ENCODE measurements at regions not wholly inside any gene's neighbourhood (a gene's known extent, or its start where the extent isn't known, plus 50 kb on each side); places are given as distances from the start of the nearest gene placed in this dataset.

DNA sequence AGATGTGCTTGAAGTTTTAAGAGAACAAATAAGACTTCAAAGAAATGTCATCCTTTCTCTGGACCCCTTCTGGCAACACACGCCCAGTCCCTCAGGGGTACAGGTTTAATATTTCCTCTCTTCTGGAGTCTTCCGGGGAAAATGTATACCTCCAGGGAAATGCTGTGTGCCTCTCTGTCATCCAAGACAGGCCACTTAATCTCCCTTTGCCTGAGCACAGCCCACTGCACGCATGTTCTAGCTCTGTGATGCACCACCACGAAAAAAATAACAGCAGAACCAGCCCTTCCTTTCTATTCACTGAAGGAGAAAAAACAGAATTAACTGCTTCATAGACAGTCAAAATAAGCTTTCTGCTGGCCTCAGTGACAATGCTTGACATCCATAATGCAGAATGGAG, 140.1 kb downstream of the RBFOX3 start:
- DNase-seq (ENCODE audit: low read depth), result no peak

DNA sequence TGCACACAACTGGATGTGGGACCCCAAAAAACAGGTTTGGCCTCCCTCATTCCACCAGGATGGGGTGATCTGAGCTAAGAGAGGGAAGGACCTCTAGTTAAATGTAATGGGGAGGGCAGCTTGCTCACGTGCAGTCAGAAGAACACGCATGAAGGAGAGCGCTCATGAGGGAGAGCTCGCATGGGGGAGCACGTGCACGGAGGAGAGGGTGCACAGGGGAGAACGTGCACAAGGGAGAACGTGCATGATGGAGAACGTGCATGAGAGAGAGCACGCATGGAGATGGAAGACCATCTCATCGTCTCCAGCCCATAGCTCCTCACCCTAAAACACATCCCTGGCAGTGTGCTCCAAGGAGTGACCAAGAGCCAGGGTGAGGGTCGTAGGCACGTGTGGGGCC, 141.2 kb downstream of the RBFOX3 start:
- no peak for DNase-seq (ENCODE audit: low read depth)

DNA sequence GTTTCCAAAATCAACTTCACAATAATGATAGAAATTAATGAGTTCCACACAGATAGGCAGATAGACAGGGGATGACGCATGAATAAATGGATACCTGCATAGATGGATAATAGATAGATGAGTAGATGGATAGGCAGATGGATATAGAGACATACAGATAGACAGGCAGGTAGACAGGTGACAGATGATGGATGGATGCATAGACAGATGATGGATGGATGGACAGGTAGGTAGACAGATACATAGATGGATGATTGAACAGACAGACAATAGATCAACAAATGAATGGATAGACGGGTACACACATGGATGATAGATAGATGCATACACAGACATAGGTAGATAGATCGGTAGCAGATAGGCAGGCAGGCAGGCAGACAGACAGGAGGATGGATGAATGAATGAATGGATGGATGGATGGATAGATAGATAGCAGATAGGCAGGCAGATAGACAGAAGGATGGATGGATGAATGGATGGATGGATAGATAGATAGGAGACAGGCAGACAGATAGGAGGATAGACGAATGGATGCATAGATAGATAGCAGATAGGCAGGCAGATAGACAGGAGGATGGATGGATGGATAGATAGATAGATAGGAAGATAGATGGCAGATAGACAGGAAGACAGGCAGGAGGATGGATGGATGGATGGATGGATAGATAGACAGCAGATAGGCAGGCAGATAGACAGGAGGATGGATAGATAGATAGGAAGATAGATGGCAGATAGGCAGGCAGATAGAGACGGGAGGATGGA, 142.5 kb downstream of the RBFOX3 start:
- no peak for DNase-seq (ENCODE audit: low read depth)

DNA sequence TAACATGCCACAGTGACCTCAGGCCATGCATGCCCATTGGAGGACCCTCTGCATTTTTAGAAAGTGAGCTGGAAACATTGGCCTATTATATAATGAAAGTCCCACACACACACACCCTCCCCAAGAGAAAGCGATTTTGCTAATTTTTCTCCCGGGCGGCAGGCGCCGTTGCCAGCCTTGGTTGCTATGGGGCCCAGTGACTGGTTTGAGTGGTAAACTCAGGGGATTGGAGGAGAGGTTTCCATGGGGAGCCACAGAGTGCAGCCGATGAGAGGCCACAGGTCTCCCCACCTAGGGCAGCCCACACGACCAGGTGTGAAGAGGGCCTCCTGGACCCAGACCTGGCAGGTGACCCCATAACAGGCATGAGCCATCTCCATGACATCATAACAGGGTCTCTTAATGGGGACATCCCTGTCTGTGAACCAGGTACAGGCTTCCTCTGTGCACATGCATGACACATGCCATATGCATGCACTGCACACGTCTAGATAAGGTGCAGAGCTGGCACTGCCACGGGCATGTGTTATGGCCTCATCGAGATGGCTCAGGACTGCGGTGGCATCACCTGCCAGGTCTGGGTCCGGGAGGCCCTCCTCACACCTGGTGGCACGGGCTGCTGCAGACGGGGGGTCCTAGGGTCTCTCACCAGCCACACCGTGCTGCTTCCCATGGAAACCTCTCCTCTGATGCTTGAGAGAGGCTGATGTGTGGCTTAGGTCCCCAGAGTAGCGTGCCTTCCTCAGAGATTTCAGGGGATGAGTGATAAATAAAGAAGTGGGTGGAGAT, 144.1 kb downstream of the RBFOX3 start:
- DNase-seq (ENCODE audit: low read depth), result no peak

DNA sequence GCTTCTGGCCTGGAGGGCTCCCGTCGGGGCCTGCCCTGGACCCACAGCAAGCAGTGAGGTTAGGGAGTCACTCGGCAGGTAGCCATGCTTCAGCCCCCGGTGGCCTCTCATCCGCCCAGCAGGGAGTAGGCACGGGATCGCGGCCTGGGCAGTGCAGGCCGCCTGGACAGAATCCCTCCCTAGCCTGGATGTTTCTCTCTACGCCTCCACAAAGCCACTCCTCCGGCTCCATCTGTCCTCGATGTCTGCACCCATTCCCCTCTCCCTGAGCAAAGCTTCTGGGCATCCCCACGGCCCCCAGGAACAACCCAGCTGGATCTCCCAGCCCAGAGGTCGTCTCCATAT, 145.2 kb downstream of the RBFOX3 start:
- DNase-seq (ENCODE audit: low read depth), result no peak

DNA sequence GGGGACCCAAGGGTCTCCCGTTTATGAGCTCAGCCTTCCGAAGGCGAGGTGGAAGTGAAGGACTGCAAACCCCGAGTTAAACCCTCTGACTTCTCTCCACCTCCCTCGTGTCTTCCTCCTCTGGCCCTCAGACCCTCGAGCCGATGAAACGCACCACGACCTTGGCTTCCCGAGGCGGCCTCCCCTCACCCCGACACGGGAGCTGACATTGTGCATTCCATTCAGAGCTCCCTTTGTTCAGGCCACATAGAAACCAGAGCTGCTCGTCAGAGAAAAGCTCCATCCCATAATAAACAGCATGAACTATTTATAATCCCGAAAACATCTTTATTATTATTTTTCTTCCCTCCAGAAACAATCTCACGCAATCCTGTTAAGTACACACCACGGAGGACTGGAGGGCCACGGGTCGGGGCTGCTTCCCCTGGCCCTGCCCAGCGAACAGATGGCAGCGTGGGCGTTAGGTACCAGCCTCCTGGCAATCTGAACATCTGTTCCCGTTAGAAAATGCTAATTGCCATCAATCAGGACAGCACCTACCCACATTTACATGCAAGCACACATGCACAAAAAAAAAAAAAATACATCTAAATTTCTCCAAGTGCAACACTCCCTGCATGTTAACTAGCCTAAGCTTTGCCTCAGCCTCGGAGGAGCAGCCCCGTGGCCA, 145.7 kb downstream of the RBFOX3 start:
- no peak for DNase-seq (ENCODE audit: low read depth)

DNA sequence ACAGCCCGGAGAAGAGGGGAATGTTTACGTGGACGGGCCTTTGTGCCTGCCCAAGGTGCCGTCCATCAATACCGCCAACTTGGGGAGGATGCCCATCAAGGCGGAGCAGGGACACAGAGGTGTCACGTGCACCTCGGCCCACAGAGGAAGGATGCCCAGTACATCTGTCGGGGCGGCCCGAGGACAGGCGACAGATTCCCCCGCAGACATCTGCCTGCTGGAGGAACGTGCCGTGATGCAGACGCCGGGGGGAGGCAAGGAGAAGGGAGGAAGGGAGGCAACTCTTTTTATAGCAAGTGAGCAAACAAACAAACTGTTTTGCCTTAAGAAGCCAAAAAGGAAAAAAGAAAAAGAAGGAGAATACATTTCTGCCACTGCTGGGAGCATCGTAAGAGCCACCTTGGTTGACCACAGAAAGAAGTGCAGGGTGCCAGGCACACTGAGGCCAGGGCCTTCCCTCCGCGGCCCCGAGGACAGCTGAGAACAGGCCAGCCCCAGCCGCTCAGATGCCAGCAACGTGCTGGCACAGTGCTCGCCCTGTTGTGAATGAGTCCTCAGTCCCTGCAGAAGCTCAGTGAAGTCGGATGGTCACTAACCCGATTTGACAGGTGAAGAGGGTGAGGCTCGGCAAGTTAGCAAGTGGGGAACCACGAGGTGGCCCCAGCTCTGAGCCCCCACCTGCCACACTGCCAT, 146.4 kb downstream of the RBFOX3 start:
- no peak for DNase-seq (ENCODE audit: low read depth)

DNA sequence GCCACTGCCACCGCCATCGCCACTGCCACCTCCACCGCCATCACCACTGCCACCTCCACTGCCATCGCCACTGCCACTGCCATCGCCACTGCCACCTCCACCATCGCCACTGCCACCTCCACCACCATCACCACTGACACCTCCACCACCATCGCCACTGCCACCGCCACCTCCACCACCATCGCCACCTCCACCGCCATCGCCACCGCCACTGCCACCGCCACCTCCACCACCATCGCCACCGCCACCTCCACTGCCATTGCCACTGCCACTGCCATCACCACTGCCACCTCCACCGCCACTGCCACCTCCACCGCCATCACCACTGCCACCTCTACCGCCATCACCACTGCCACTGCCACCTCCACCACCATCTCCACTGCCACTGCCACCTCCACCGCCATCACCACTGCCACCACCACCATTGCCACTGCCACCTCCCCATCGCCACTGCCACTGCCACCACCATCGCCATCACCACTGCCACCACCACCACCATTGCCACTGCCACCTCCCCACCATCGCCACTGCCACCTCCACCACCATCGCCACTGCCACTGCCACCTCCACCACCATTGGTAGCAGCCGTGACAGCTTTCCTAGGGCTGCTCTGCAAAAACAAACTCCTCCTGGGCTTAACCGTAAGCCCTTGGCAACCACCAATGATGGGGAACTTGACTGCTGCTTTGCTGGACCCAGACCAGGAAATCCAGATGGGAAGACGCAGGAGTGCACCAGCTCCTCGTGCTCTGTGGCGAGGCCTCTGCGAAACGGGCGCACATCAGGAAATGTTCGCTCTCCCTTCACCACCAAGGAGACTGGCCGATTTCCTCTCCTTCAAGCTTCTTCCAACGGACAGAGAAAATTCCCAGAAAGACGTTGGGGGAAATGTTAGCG, 147.2 kb downstream of the RBFOX3 start:
- DNase-seq (ENCODE audit: low read depth), result no peak

DNA sequence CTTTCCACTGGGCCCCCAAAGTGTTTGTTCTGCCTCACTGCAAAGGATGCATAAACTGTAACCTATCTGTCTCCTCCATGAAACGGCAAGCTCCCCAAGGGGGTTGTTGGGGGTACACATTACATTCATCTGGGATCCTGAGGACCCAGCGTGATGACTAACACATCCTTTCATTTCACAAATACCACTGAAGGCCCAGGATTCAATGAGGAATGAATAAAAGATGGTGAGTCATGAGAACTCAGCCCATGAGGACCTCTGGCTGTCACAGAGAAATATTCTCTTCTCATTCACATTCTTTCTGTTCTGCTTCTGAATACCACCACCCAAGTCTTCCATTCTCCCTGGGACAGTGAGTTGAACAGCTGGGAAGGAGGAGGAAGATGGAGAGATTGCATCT, 149.8 kb downstream of the RBFOX3 start:
- peak; percentile 53 for DNase-seq (ENCODE audit: low read depth)

DNA sequence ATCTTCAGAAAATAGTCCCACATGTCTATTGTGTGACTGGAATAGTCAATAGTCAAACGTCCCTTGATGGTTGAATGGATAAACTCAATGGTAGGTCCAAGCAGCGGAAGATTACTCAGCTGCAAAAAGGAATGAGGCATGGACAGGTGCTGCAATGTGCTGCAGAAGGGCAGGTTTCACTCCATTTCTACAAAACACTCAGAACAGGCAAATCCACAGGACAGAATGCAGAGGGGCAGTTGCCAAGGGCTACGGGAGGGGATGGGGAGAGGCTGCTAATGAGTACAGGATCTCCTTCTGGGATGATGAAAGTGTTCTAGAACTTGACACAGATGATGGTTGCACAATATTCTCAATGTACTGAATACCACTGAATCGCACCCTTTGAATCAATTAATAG, 151.0 kb downstream of the RBFOX3 start:
- DNase-seq (ENCODE audit: low read depth), result no peak

DNA sequence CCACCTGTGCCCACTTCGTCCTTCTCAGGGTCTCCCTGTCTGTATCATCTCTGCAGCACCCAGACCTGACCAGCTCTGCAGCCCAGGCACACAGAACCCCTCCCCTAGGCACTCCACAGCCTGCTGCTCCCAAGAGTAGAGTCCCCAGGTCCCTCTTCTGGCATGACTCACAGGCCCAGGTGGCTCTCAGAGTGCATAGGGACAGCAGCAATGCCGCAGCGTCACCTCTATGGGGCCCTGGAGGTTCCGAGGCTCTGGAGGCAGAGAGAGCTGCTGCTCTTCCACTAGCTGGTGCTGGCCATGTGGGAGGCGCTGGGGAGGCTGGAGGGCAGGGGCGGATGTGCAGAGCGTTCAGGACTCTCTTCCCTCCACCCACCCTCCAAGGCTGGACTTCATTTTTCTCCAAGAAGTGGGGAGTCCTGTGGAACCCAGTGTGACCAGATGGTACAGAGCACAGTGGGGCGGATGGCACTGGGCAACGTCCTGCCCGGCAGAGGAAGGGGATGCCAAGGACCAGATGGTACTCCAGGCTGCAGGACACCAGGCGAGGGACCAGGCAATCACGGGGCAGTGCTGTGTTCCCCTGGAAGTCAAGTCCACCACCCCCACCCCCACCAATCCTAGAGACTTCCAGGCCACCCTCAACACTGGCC, 151.7 kb downstream of the RBFOX3 start:
- DNase-seq (ENCODE audit: low read depth), result no peak

DNA sequence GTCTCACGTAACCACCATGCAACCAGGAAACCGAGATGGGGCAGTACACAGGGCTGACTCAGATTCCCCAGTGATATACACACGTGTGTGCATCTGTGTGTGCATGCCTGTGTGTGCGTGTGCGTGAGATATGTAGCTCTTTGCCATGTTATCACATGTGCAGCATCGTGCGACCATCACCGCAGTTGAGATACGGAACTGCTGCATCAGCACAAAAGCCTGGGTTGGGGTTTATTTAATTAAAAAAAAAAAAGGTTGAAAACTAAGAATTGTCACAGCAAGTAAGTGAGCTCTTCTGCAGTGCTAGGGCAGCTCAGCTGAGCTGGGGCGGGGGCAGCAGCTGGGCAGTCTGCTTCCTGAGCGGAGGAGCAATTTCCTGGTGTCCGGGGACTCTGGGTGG, 152.5 kb downstream of the RBFOX3 start:
- DNase-seq (ENCODE audit: low read depth), result no peak

DNA sequence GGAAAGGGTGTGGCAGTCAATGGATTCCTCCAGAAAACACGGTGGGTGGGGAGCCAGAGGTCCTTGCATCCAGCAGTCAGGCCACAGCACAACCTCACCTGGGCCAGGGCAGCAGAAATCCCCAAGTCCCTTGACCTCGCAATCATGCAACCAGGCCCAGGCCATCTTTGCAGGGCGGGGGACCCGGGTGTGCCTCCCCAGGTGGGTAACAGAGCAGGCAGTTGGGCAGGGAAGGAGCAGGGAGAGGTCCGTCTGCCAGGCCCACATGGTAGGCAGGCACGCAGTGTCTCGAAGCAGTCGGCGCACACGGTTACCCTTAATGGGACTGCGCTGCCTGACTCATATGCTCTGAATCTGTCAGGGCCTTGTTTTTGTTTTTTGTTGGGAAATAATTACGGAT, 153.0 kb downstream of the RBFOX3 start:
- DNase-seq (ENCODE audit: low read depth), result no peak

DNA sequence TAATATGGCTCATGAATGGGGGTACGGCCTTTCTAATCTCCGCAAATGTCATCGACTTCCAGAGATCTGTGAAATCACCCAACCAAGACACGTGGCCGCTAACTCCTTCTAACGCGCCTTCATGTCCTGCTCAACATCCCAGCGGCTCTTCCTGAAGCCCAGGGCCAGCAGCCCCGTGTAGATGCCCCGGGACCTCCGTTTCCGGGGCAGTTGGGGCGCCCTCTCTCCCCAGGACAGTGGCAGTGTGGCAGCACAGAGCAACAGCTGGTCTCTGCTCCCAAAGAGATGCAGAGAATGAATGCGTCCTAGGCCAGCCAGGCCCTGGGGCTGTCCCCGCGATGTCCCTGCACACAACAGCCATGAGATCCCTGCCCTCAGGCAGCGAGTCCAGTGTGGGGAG, 153.5 kb downstream of the RBFOX3 start:
- DNase-seq (ENCODE audit: low read depth), result no peak

DNA sequence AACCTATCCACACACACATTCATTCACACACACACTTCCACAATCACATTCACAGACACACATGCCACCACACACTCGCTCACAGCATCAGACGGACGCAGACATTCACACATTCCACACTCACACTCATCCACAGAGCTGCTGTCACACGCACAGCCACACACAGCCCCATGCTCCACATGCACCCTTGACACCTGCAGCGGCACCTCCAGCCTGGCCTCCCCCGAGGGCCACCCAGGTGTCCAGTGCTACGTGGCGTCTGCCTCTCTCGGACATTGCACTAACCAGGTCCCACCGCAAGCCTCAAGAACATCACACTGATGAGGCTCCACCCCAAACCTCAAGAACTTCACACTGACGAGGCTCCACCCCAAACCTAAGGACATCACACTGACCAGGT, 155.2 kb downstream of the RBFOX3 start:
- no peak for DNase-seq (ENCODE audit: low read depth)

DNA sequence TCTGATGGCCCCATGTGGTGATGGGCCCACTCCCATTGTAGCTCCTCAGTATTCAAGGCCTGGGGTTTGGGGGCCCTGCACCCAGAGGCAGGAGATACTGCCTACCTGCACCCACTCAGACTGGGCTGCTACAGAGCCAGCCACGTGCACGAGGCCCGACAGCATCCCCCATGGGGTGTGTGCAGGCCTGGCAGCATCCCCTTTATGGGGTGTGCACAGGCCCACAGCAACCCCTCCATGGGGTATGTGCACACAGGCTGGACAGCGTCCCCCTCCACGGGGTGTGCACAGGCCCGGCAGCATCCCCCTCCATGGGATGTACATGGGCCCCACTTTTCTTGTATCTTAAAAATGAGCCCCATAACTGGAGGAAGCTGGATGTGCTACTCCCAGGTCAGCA, 156.0 kb downstream of the RBFOX3 start:
- DNase-seq (ENCODE audit: low read depth), result no peak

DNA sequence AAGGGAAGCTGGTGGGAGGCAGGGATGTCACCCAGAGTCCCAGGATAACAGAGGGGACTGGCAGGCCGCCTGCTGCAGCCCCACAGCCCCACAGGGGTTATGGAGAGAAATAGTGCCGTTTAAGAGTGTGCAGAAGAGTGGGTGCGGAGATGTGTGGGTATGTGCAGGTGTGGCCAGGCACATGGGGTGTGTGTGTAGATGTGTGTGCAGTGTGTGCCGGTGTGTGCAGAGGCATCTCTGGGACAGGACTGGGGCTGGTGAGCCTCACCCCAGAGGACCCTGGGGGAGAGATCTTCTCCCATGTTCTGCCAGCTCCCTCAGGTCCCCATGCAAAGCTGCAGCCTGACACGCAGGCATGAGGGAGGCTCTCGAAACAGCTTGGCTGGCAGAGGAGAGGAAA, 157.4 kb downstream of the RBFOX3 start:
- DNase-seq (ENCODE audit: low read depth), result no peak

DNA sequence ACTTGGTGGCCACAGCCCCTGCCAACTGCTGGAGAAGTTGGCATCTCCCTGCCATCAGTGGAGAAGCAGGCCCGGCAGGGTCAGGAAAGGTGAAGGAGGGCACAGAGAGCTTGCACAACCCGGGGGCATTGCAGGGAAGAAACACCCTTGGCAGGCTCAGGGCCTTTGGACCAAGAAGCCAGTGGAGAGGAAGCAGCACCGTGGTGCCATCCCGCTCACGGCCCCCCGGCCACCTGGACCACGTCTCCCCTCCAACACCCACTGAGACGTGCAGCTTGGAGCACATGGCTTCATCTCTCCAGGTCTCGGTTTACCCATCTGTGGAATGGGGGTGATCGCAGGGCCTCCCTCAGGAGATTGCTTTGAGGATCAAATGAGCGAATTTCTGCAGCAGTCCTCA, 158.1 kb downstream of the RBFOX3 start:
- DNase-seq (ENCODE audit: low read depth), result no peak

DNA sequence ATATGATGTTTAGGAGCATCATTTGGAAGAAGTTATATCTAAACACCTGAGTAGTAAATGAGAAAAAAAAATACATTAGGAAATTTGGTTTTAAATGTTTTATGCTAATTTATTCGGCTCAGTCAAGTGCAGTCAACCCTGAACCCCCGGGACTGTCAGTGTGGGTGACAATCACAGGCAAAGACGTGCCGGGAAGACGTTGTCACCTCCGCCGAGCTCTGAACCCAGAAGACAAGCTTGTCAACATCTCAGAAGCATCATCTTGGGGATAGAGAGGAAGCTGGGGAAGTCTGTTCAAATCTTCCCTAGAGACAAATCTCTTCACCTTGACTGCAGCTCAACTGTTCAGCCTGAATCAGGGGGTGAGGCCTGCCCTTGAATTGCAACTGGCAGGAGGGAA, 159.7 kb downstream of the RBFOX3 start:
- DNase-seq (ENCODE audit: low read depth), result no peak

DNA sequence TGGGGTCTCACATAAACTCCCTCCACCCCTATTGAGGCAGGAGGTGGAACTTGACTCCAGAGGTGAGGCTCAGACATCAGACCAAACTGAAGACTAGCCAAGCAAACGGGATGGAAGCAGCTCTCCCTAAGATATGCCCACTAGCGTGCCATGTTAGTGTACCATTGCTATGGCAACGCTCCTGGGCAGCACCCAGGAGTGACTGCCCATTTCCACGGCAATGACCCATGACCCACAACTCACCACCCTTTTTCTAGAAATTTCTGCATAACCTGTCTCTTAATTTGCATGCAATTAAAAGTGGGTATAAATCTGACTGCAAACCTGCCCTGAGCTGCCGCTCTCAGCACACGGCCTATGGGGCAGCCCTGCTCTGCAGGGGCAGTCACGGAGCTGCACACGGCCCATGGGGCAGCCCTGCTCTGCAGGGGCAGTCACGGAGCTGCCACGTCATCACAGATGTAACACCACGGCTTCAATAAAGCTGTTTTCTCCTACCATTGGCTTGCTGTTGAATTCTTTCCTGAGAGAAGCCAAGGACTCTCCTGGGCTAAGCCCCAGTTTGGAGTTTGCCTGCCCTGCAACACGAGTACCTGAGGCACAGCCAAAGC, 164.3 kb downstream of the RBFOX3 start:
- no peak for DNase-seq (ENCODE audit: low read depth)

DNA sequence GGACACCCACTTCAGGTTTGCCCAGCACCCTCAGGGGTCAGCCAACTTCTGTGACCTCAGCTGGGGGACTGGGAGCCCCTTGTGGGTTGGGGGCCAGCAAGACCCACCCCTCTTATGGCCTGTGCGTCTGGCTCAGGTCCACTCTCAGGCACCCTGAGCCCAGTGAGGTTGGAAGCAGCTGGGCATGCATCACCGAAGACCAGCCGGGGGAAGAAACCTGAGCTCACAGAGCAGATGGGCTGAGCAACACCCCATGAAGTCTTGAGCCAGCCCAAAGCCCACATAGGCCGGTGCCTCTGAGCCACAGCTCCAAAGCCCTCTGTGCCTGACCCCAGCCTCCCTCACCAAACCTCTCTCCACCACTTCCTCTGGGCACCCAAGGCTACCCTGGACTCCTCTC, 166.7 kb downstream of the RBFOX3 start:
- DNase-seq (ENCODE audit: low read depth), result no peak
